Neural cell (in vitro differentiated cells): ENCODE measurements at regions not wholly inside any gene's neighbourhood (a gene's known extent, or its start where the extent isn't known, plus 50 kb on each side); places are given as distances from the start of the nearest gene placed in this dataset.

Experiments
- CTCF ChIP-seq: fragments of 450-650 bp; IDR thresholded peaks from 2 replicates; pipeline ENCODE4 v1.5.1; 2014; ENCODE audit warnings: antibody characterized with exemption, mild to moderate bottlenecking, moderate library complexity; ENCODE audit not compliant: poor library complexity, severe bottlenecking
- EP300 ChIP-seq: fragments of 450-650 bp; conservative IDR thresholded peaks from 2 replicates; pipeline ENCODE4 v1.6.1; 2014; ENCODE audit warnings: antibody characterized with exemption, mild to moderate bottlenecking, moderate library complexity; ENCODE audit not compliant: poor library complexity, severe bottlenecking
- EZH2 ChIP-seq: fragments of 200-600, 300-800 bp; shearing (Covaris generic), sonication (generic); IDR thresholded peaks from 2 replicates; pipeline ENCODE4 v1.6.1; 2014; ENCODE audit warnings: antibody characterized with exemption, low read length, borderline replicate concordance, mild to moderate bottlenecking; ENCODE audit not compliant: insufficient read depth, poor library complexity, severe bottlenecking
- REST ChIP-seq: IDR thresholded peaks from 2 replicates; pipeline ENCODE4 v1.6.1; 2012; ENCODE audit warnings: borderline replicate concordance
- SMC3 ChIP-seq: fragments of 450-650 bp; conservative IDR thresholded peaks from 2 replicates; pipeline ENCODE4 v1.6.1; 2014; ENCODE audit warnings: antibody characterized with exemption, mild to moderate bottlenecking, moderate library complexity; ENCODE audit not compliant: poor library complexity

- no peak for TF ChIP-seq REST
- TF ChIP-seq EP300: no peak
- TF ChIP-seq CTCF: no peak
- no peak for TF ChIP-seq SMC3
- no peak for TF ChIP-seq EZH2
Observed at GRCh38 chr10:8911032-8911431, 856.5 kb downstream of the GATA3 start.
